Right lobe of liver (tissue), 4 donors: ENCODE measurements at regions not wholly inside any gene's neighbourhood (a gene's known extent, or its start where the extent isn't known, plus 50 kb on each side); places are given as distances from the start of the nearest gene placed in this dataset.
"Not testable (repeated sequence)": the region's sequence is repeated elsewhere in the genome, so short reads cannot be mapped to it uniquely, and the experiment has no call there.

Source experiments
- POLR2A ChIP-seq: fragments of 450-650 bp; IDR thresholded peaks from one replicate; pipeline ENCODE4 v1.6.1; 2017; ENCODE audit warnings: antibody characterized with exemption, mild to moderate bottlenecking
- TF ChIP-seq, protein P1 (sequence below), 4 donors: fragments of 200-600 bp in 3 of 4; fragments of 450-650 bp in 1 of 4; IDR thresholded peaks; one replicate each; pipeline versions ENCODE4 v1.5.1 to v1.8.0; 2016 to 2022; ENCODE audit warnings: antibody characterized with exemption in 4 of 4, mild to moderate bottlenecking in 2 of 4
- donor health status: DM: no; HTN: no; CAD: no.
- donor health status: DM: no; HTN: no; CAD: no.
- donor health status: DM: no; HTN: yes; CAD: no.

DNA sequence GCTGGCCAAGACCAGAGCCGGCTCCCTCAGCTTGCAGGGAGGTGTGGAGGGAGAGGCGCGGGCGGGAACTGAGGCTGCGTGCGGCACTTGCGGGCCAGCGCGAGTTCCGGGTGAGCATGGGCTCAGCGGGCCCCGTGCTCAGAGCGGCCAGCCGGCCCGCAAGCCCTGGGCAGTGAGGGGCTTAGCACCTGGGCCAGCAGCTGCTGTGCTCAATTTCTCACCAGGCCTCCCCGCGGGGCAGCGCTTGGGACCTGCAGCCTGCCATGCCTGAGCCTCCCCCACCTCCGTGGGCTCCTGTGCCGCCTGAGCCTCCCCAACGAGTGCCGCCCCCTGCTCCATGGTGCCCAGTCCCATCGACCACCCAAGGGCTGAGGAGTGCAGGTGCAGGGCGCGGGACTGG is 369.2 kb upstream of the NRG3 start:
- TF ChIP-seq, protein P1, sequence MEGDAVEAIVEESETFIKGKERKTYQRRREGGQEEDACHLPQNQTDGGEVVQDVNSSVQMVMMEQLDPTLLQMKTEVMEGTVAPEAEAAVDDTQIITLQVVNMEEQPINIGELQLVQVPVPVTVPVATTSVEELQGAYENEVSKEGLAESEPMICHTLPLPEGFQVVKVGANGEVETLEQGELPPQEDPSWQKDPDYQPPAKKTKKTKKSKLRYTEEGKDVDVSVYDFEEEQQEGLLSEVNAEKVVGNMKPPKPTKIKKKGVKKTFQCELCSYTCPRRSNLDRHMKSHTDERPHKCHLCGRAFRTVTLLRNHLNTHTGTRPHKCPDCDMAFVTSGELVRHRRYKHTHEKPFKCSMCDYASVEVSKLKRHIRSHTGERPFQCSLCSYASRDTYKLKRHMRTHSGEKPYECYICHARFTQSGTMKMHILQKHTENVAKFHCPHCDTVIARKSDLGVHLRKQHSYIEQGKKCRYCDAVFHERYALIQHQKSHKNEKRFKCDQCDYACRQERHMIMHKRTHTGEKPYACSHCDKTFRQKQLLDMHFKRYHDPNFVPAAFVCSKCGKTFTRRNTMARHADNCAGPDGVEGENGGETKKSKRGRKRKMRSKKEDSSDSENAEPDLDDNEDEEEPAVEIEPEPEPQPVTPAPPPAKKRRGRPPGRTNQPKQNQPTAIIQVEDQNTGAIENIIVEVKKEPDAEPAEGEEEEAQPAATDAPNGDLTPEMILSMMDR (IDR thresholded peaks at IDR 0.05), result not testable (repeated sequence)
- TF ChIP-seq POLR2A, result not testable (repeated sequence)
